RPMI7951 (cell line): ENCODE measurements at regions not wholly inside any gene's neighbourhood (a gene's known extent, or its start where the extent isn't known, plus 50 kb on each side); places are given as distances from the start of the nearest gene placed in this dataset.
"Not testable (repeated sequence)": the region's sequence is repeated elsewhere in the genome, so short reads cannot be mapped to it uniquely, and the experiment has no call there.

ENCODE experiments used
- DNase-seq: peaks from one replicate; pipeline ENCODE4 v3.0.0-alpha.2; 2012; ENCODE audit warnings: low read depth

GRCh38 chr9:94033383-94033782, 50.9 kb upstream of the PTPDC1 start:
- DNase-seq = no peak

- DNase-seq = peak; percentile 19
Measured at GRCh38 chr9:94031946-94032345, 52.3 kb upstream of the PTPDC1 start.

GRCh38 chr9:94031380-94031779, 52.9 kb upstream of the PTPDC1 start:
- peak; percentile 35 for DNase-seq

GRCh38 chr9:94030318-94031179, 53.7 kb upstream of the PTPDC1 start:
- DNase-seq = peak; percentile 83

- no peak for DNase-seq
Measured at GRCh38 chr9:94029932-94030317, 54.3 kb upstream of the PTPDC1 start.

GRCh38 chr9:94026816-94027215, 57.4 kb upstream of the PTPDC1 start:
- no peak for DNase-seq

GRCh38 chr9:94022476-94022875, 61.8 kb upstream of the PTPDC1 start:
- DNase-seq = not testable (repeated sequence)

- DNase-seq = not testable (repeated sequence)
Measured at GRCh38 chr9:94020836-94021235, 63.4 kb upstream of the PTPDC1 start.

- no peak for DNase-seq
Measured at GRCh38 chr9:94018628-94019027, 63.5 kb upstream of the BARX1 start.

GRCh38 chr9:94017939-94018531, 62.9 kb upstream of the BARX1 start:
- DNase-seq = no peak

GRCh38 chr9:94016744-94017143, 61.6 kb upstream of the BARX1 start:
- DNase-seq = no peak

GRCh38 chr9:94014920-94015319, 59.8 kb upstream of the BARX1 start:
- no peak for DNase-seq

GRCh38 chr9:94014066-94014654, 59.0 kb upstream of the BARX1 start:
- peak; percentile 40 for DNase-seq

GRCh38 chr9:94010980-94011533, 55.9 kb upstream of the BARX1 start:
- DNase-seq = no peak

- DNase-seq = no peak
Measured at GRCh38 chr9:94005272-94005901, 50.2 kb upstream of the BARX1 start.
